OCI-LY1 (cell line): ENCODE measurements at regions not wholly inside any gene's neighbourhood (a gene's known extent, or its start where the extent isn't known, plus 50 kb on each side); places are given as distances from the start of the nearest gene placed in this dataset.

Experiments used
- CTCF ChIP-seq: fragments of 200-600 bp; sonication (generic), shearing (Covaris generic); IDR thresholded peaks from 2 replicates; pipeline ENCODE4 v1.5.1; 2017; ENCODE audit warnings: mild to moderate bottlenecking, antibody characterized with exemption, low read length, moderate library complexity, mixed read lengths
- EZH2 ChIP-seq: fragments of 200-600 bp; sonication (generic), shearing (Covaris generic); IDR thresholded peaks from 2 replicates; pipeline ENCODE4 v1.8.0; 2017; ENCODE audit warnings: borderline replicate concordance, mixed run types, mild to moderate bottlenecking, antibody characterized with exemption, low read length, moderate library complexity, mixed read lengths

GRCh38 chr16:10314317-10314716, 71.5 kb upstream of the ATF7IP2 start:
- TF ChIP-seq CTCF = no peak
- no peak for TF ChIP-seq EZH2
